ENCODE measurements at regions not wholly inside any gene's neighbourhood (a gene's known extent, or its start where the extent isn't known, plus 50 kb on each side); places are given as distances from the start of the nearest gene placed in this dataset.

- TF ChIP-seq CTCF (IDR thresholded peaks at IDR 0.05) (no peak), RNF2 (IDR thresholded peaks at IDR 0.05; ENCODE audit: borderline replicate concordance, low read depth) (no peak), PBX3 (IDR thresholded peaks at IDR 0.05) (no peak), EP300 (IDR thresholded peaks at IDR 0.05) (no peak), REST (IDR thresholded peaks at IDR 0.05) (no peak), RCOR1 (IDR thresholded peaks at IDR 0.05; ENCODE audit: low read depth, low read length) (no peak), BCL3 (IDR thresholded peaks at IDR 0.05) (no peak), MAX (IDR thresholded peaks at IDR 0.05) (no peak), BHLHE40 (IDR thresholded peaks at IDR 0.05; ENCODE audit: low read depth, low read length) (no peak), USF2 (IDR thresholded peaks at IDR 0.05) (no peak)
Observed at GRCh38 chr18:30709595-30709994, 332.9 kb downstream of the DSC3 start.
